Liver (tissue), 8 donors: ENCODE measurements at regions not wholly inside any gene's neighbourhood (a gene's known extent, or its start where the extent isn't known, plus 50 kb on each side); places are given as distances from the start of the nearest gene placed in this dataset.

Experiments
- DNase-seq: peaks from one replicate; pipeline ENCODE4 v3.0.0-alpha.2; 2017; ENCODE audit warnings: low spot score
- H3K27ac ChIP-seq, 2 donors: one replicate each; pipeline ENCODE4 v1.7.0; 2013; ENCODE audit warnings: inconsistent platforms in 2 of 2, low read length in 2 of 2, control low read depth in 1 of 2, low read depth in 1 of 2, mild to moderate bottlenecking in 1 of 2
- H3K27me3 ChIP-seq, 4 donors: one replicate each; pipeline versions ENCODE4 v1.6.1 to v1.7.0; 2013; ENCODE audit warnings: low read length in 3 of 4, inconsistent platforms in 1 of 4, mild to moderate bottlenecking in 1 of 4, moderate library complexity in 1 of 4; ENCODE audit not compliant: control insufficient read depth in 4 of 4, insufficient read depth in 4 of 4
- H3K36me3 ChIP-seq, 4 donors: one replicate each; pipeline versions ENCODE4 v1.6.1 to v1.7.0; 2013; ENCODE audit warnings: low read length in 3 of 4, mild to moderate bottlenecking in 3 of 4, low read depth in 1 of 4, moderate library complexity in 1 of 4; ENCODE audit not compliant: control insufficient read depth in 4 of 4, insufficient read depth in 3 of 4
- H3K4me1 ChIP-seq, 4 donors: one replicate each; pipeline versions ENCODE4 v1.6.1 to v1.7.0; 2013; ENCODE audit warnings: low read length in 3 of 4, mild to moderate bottlenecking in 3 of 4, moderate library complexity in 1 of 4; ENCODE audit not compliant: control insufficient read depth in 4 of 4, insufficient read depth in 4 of 4
- H3K4me3 ChIP-seq, 3 donors: one replicate each; pipeline versions ENCODE4 v1.6.1 to v1.7.0; 2013; ENCODE audit warnings: low read length in 3 of 3, control low read depth in 1 of 3, low read depth in 1 of 3, mild to moderate bottlenecking in 1 of 3
- H3K9ac ChIP-seq, 2 donors: one replicate each; pipeline ENCODE4 v1.7.0; 2013; ENCODE audit warnings: low read length in 2 of 2, mild to moderate bottlenecking in 2 of 2, moderate library complexity in 2 of 2, control low read depth in 1 of 2, low read depth in 1 of 2
- H3K9me3 ChIP-seq, 4 donors: one replicate each; pipeline versions ENCODE4 v1.6.1 to v1.7.0; 2013; ENCODE audit warnings: low read length in 3 of 4; ENCODE audit not compliant: control insufficient read depth in 4 of 4
- CTCF ChIP-seq: fragments of 150-350 bp; IDR thresholded peaks from 2 replicates; pipeline ENCODE4 v1.5.1; 2017; ENCODE audit warnings: improper control_type of control experiment, low read depth, low read length; ENCODE audit not compliant: missing input control
- FOXA1 ChIP-seq: IDR thresholded peaks from 2 replicates; pipeline ENCODE4 v1.6.1; 2016; ENCODE audit warnings: antibody characterized with exemption
- FOXA2 ChIP-seq: IDR thresholded peaks from 2 replicates; pipeline ENCODE4 v1.6.1; 2016; ENCODE audit warnings: antibody characterized with exemption
- GABPA ChIP-seq, 2 donors: IDR thresholded peaks in 1 of 2; conservative IDR thresholded peaks in 1 of 2; 2 replicates each; pipeline ENCODE4 v1.6.1; 2016; ENCODE audit warnings: antibody characterized with exemption in 2 of 2, mild to moderate bottlenecking in 1 of 2, moderate library complexity in 1 of 2
- HNF4A ChIP-seq, 2 donors: conservative IDR thresholded peaks; 2 replicates each; pipeline ENCODE4 v1.6.1; 2016; ENCODE audit warnings: antibody characterized with exemption in 2 of 2, mild to moderate bottlenecking in 2 of 2
- HNF4G ChIP-seq: IDR thresholded peaks from 2 replicates; pipeline ENCODE4 v1.6.1; 2016; ENCODE audit warnings: antibody characterized with exemption
- JUND ChIP-seq, 2 donors: IDR thresholded peaks; 2 replicates each; pipeline ENCODE4 v1.6.1; 2016; ENCODE audit warnings: antibody characterized with exemption in 2 of 2
- MAX ChIP-seq: IDR thresholded peaks from 2 replicates; pipeline ENCODE4 v1.6.1; 2016; ENCODE audit warnings: antibody characterized with exemption
- NR2F2 ChIP-seq: IDR thresholded peaks from 2 replicates; pipeline ENCODE4 v1.6.1; 2016; ENCODE audit warnings: antibody characterized with exemption
- RAD21 ChIP-seq, 2 donors: IDR thresholded peaks; 2 replicates each; pipeline ENCODE4 v1.6.1; 2016; ENCODE audit warnings: antibody characterized with exemption in 2 of 2, mild to moderate bottlenecking in 2 of 2
- RXRA ChIP-seq, 2 donors: IDR thresholded peaks; 2 replicates each; pipeline ENCODE4 v1.6.1; 2017 to 2018; ENCODE audit warnings: antibody characterized with exemption in 2 of 2, mild to moderate bottlenecking in 1 of 2
- SP1 ChIP-seq: IDR thresholded peaks from 2 replicates; pipeline ENCODE4 v1.6.1; 2018; ENCODE audit warnings: antibody characterized with exemption, mild to moderate bottlenecking
- TAF1 ChIP-seq: conservative IDR thresholded peaks from 2 replicates; pipeline ENCODE4 v1.6.1; 2016; ENCODE audit warnings: antibody characterized with exemption, mild to moderate bottlenecking
- YY1 ChIP-seq: IDR thresholded peaks from 2 replicates; pipeline ENCODE4 v1.6.1; 2016; ENCODE audit warnings: antibody characterized with exemption, mild to moderate bottlenecking
- WGBS: extraction: QIAGEN DNeasy Blood & Tissue Kit; methylation state at CpG from one replicate; pipeline ENCODE4 v1.1.7; 2013; 5-methylcytosine and 5-hydroxymethylcytosine counted together
- TF ChIP-seq, protein P1 (sequence below): IDR thresholded peaks from 2 replicates; pipeline ENCODE4 v1.6.1; 2016; ENCODE audit warnings: antibody characterized with exemption, mild to moderate bottlenecking
- TF ChIP-seq, protein P2 (sequence below): IDR thresholded peaks from 2 replicates; pipeline ENCODE4 v1.6.1; 2016; ENCODE audit warnings: antibody characterized with exemption
- TF ChIP-seq, protein P3 (sequence below): IDR thresholded peaks from 2 replicates; pipeline ENCODE4 v1.6.1; 2016; ENCODE audit warnings: antibody characterized with exemption
- donor health status: healthy.
- donor health status: healthy.
- donor health status: healthy.
- donor health status: healthy.
- donor health status: healthy.

GRCh38 chr5:117201001-117201400, 626.4 kb upstream of the SEMA6A start (continued):
- TF ChIP-seq, protein P1, sequence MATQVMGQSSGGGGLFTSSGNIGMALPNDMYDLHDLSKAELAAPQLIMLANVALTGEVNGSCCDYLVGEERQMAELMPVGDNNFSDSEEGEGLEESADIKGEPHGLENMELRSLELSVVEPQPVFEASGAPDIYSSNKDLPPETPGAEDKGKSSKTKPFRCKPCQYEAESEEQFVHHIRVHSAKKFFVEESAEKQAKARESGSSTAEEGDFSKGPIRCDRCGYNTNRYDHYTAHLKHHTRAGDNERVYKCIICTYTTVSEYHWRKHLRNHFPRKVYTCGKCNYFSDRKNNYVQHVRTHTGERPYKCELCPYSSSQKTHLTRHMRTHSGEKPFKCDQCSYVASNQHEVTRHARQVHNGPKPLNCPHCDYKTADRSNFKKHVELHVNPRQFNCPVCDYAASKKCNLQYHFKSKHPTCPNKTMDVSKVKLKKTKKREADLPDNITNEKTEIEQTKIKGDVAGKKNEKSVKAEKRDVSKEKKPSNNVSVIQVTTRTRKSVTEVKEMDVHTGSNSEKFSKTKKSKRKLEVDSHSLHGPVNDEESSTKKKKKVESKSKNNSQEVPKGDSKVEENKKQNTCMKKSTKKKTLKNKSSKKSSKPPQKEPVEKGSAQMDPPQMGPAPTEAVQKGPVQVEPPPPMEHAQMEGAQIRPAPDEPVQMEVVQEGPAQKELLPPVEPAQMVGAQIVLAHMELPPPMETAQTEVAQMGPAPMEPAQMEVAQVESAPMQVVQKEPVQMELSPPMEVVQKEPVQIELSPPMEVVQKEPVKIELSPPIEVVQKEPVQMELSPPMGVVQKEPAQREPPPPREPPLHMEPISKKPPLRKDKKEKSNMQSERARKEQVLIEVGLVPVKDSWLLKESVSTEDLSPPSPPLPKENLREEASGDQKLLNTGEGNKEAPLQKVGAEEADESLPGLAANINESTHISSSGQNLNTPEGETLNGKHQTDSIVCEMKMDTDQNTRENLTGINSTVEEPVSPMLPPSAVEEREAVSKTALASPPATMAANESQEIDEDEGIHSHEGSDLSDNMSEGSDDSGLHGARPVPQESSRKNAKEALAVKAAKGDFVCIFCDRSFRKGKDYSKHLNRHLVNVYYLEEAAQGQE: no peak
- TF ChIP-seq TAF1: no peak

GRCh38 chr5:117195076-117195475, 620.5 kb upstream of the SEMA6A start:
- no peaks in the 10 kb centered on the region for H3K9me3 ChIP-seq
- no peak for DNase-seq
- no peaks in the 10 kb centered on the region for H3K27me3 ChIP-seq
- H3K27ac ChIP-seq: no peak overlapping the region
- no peak overlapping the region for H3K9ac ChIP-seq
- no peak overlapping the region for H3K4me3 ChIP-seq
- H3K4me1 ChIP-seq: no peaks in the 10 kb centered on the region
- TF ChIP-seq, protein P2, sequence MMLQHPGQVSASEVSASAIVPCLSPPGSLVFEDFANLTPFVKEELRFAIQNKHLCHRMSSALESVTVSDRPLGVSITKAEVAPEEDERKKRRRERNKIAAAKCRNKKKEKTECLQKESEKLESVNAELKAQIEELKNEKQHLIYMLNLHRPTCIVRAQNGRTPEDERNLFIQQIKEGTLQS: no peak
- no peak for TF ChIP-seq JUND (IDR thresholded peaks at IDR 0.05)
- no peak for TF ChIP-seq RXRA (IDR thresholded peaks at IDR 0.05)
- no peak for TF ChIP-seq HNF4G
- no peak for TF ChIP-seq NR2F2
- no peak for TF ChIP-seq MAX
- TF ChIP-seq GABPA (IDR thresholded peaks at IDR 0.05 in 1 of 2, conservative IDR thresholded peaks at IDR 0.05 in 1 of 2): no peak
- TF ChIP-seq, protein P1: no peak
- TF ChIP-seq RAD21 (IDR thresholded peaks at IDR 0.05): no peak
- TF ChIP-seq SP1: no peak
- no peak for TF ChIP-seq FOXA1
- no peaks in the 10 kb centered on the region for H3K36me3 ChIP-seq

- Histone ChIP-seq H3K9ac (no peak overlapping the region), H3K36me3 (no peaks in the 10 kb centered on the region), H3K27ac (no peak overlapping the region), H3K4me1 (no peaks in the 10 kb centered on the region), H3K27me3 (no peaks in the 10 kb centered on the region), H3K4me3 (no peak overlapping the region), H3K9me3 (no peaks in the 10 kb centered on the region)
- WGBS: 71% methylated on average over 2 of the region's 2 CpGs
- DNase-seq: no peak
- TF ChIP-seq RAD21 (IDR thresholded peaks at IDR 0.05) (no peak), JUND (IDR thresholded peaks at IDR 0.05) (no peak), TAF1 (no peak), MAX (no peak), RXRA (IDR thresholded peaks at IDR 0.05) (no peak), YY1 (no peak), CTCF (no peak), HNF4A (conservative IDR thresholded peaks at IDR 0.05) (no peak), FOXA2 (no peak), GABPA (IDR thresholded peaks at IDR 0.05 in 1 of 2, conservative IDR thresholded peaks at IDR 0.05 in 1 of 2) (no peak), FOXA1 (no peak)
- TF ChIP-seq, protein P3, sequence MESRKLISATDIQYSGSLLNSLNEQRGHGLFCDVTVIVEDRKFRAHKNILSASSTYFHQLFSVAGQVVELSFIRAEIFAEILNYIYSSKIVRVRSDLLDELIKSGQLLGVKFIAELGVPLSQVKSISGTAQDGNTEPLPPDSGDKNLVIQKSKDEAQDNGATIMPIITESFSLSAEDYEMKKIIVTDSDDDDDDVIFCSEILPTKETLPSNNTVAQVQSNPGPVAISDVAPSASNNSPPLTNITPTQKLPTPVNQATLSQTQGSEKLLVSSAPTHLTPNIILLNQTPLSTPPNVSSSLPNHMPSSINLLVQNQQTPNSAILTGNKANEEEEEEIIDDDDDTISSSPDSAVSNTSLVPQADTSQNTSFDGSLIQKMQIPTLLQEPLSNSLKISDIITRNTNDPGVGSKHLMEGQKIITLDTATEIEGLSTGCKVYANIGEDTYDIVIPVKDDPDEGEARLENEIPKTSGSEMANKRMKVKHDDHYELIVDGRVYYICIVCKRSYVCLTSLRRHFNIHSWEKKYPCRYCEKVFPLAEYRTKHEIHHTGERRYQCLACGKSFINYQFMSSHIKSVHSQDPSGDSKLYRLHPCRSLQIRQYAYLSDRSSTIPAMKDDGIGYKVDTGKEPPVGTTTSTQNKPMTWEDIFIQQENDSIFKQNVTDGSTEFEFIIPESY: no peak
Measured at GRCh38 chr5:117191251-117191650, 616.6 kb upstream of the SEMA6A start.
